ENCODE measurements at regions not wholly inside any gene's neighbourhood (a gene's known extent, or its start where the extent isn't known, plus 50 kb on each side); places are given as distances from the start of the nearest gene placed in this dataset.
"Not testable (repeated sequence)": the region's sequence is repeated elsewhere in the genome, so short reads cannot be mapped to it uniquely, and the experiment has no call there.

DNA sequence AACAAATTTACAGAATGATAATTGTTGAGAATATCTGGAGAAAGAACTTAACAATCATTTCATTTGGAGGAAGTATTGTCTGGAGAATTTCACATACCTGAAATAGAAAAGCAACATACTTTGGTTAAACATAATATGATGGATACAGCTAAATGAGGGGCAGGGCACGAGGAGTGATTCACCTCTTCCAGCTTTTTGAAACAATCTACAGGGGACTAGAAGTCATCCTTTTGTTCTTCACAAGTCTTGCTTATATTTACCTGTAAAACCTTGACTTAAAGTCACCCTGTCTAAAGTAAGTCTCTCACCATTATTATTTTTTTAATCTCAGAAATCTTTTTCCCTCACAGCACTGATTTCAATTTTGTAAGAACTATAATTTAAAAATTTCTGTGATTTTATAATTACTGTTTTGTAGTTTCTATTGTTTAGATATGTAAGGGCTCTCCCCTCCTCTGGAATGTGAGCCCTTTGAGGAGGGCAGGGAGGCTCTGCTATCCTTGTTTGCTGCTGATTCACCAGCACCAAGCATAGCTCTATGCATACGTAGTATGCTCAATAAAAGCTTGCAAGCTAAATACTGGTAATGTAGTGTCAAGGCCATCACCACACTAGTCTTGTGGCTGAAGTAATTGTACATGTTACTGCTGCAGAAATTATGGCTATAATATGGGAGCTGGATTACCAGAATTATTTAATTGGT is 193.9 kb upstream of the THRB start:
- Histone ChIP-seq H3K79me2 (ENCODE audit: insufficient read depth) (no peaks in the 10 kb centered on the region), H3K27me3 (replicated peaks; ENCODE audit: insufficient read depth) (peaks cover 14% of the 10 kb centered on the region), H3K4me3 (no peak overlapping the region), H3K9me3 (ENCODE audit: low read depth) (no peaks in the 10 kb centered on the region), H2AFZ (no peak overlapping the region), H3F3A (ENCODE audit: insufficient read depth) (peaks cover 27% of the 10 kb centered on the region), H3K4me2 (ENCODE audit: unreplicated experiment) (no peak overlapping the region), H3K27ac (no peak overlapping the region), H3K9me2 (ENCODE audit: insufficient read depth) (no peaks in the 10 kb centered on the region), H3K36me3 (ENCODE audit: low read depth) (no peaks in the 10 kb centered on the region), H4K20me1 (ENCODE audit: insufficient read depth) (no peaks in the 10 kb centered on the region), H3K9ac (no peak overlapping the region), H3K4me1 (ENCODE audit: insufficient read depth) (peaks cover 29% of the 10 kb centered on the region)
- in situ Hi-C loops (cut with MboI): loop anchor here (25.0 kb wide), 2 partner anchors 426 to 676 kb away; no protein-coding TSS in a partner anchor
- DNase-seq: peak; percentile 39
- TF ChIP-seq EZH2 (IDR thresholded peaks at IDR 0.05; ENCODE audit: insufficient read depth, poor library complexity, severe bottlenecking) (no peak), EZH2phosphoT487 (IDR thresholded peaks at IDR 0.05; ENCODE audit: insufficient read depth, low read depth) (no peak)
- 64 to 66% methylated on average over 2 of the region's 2 CpGs for WGBS, 2 experiments (ENCODE audit: low coverage in 1 of 2, low lambda C conversion rate in 2 of 2, missing lambda C conversion rate in 2 of 2)

DNA sequence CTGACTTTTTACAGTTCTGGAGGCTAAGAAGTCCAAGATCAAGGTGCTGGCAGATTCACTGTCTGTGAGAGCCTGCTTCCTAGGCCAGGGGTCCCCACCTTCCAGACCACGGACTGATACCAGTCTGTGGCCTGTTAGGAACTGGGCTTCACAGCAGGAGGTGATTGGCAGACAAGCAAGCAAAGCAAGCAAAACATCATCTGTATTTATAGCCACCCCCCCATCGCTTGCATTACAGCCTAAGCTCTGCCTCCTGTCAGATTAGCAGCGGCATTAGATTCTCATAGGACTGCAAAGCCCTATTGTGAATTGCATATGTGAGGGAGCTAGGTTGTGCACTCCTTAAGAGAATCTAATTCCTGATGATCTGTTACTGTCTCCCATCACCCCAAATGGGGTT is 194.7 kb upstream of the THRB start:
- whole genome bisulfite sequencing, 2 experiments (ENCODE audit: low coverage in 1 of 2, low lambda C conversion rate in 2 of 2, missing lambda C conversion rate in 2 of 2): 95 to 96% methylated on average over 3 of the region's 3 CpGs
- H2AFZ ChIP-seq: no peak overlapping the region
- in situ Hi-C loops (cut with MboI): loop anchor here (25.0 kb wide), 2 partner anchors 427 to 677 kb away; no protein-coding TSS in a partner anchor

DNA sequence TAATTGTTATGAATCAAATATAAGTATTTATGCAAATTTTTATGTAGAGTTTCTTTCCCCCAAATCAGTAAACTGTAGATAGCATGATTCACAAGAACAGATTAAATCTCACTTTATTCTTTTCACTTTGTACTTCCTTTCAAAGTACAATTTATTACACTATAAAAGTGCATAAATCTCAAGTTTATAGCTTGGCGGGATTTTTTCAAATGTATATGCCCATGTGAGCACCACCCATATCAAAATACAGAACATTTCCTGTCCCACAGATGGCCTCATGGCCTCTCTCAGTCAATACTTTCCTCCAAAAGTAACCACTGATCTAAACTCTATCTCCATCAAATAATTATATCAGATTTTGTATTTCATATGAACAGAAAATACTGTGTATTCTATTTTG is 196.1 kb upstream of the THRB start:
- Histone ChIP-seq H3K9ac (no peak overlapping the region), H3K9me2 (ENCODE audit: insufficient read depth) (no peaks in the 10 kb centered on the region), H3K27ac (no peak overlapping the region), H3K4me2 (ENCODE audit: unreplicated experiment) (no peak overlapping the region), H3K36me3 (ENCODE audit: low read depth) (no peaks in the 10 kb centered on the region), H3F3A (ENCODE audit: insufficient read depth) (peaks cover 23% of the 10 kb centered on the region), H3K4me3 (no peak overlapping the region), H2AFZ (no peak overlapping the region), H3K4me1 (ENCODE audit: insufficient read depth) (peaks cover 28% of the 10 kb centered on the region), H3K79me2 (ENCODE audit: insufficient read depth) (no peaks in the 10 kb centered on the region), H3K9me3 (ENCODE audit: low read depth) (no peaks in the 10 kb centered on the region), H3K27me3 (replicated peaks; ENCODE audit: insufficient read depth) (peaks cover 14% of the 10 kb centered on the region), H4K20me1 (ENCODE audit: insufficient read depth) (no peaks in the 10 kb centered on the region)
- 97 to 100% methylated on average over 1 of the region's 1 CpG for WGBS, 2 experiments (ENCODE audit: low coverage in 1 of 2, low lambda C conversion rate in 2 of 2, missing lambda C conversion rate in 2 of 2)
- DNase-seq: no peak
- in situ Hi-C loops (cut with MboI): loop anchor here (25.0 kb wide), 2 partner anchors 428 to 678 kb away; no protein-coding TSS in a partner anchor
- TF ChIP-seq EZH2 (IDR thresholded peaks at IDR 0.05; ENCODE audit: insufficient read depth, poor library complexity, severe bottlenecking): no peak

More for the DNA sequence above, 194.7 kb upstream of the THRB start:
- no peak for DNase-seq
- Histone ChIP-seq H3K4me2 (ENCODE audit: unreplicated experiment) (no peak overlapping the region), H3K27ac (no peak overlapping the region), H3K27me3 (replicated peaks; ENCODE audit: insufficient read depth) (peaks cover 14% of the 10 kb centered on the region), H3K9ac (no peak overlapping the region), H3F3A (ENCODE audit: insufficient read depth) (peaks cover 26% of the 10 kb centered on the region), H3K9me3 (ENCODE audit: low read depth) (no peaks in the 10 kb centered on the region), H4K20me1 (ENCODE audit: insufficient read depth) (no peaks in the 10 kb centered on the region), H3K79me2 (ENCODE audit: insufficient read depth) (no peaks in the 10 kb centered on the region), H3K4me3 (no peak overlapping the region), H3K36me3 (ENCODE audit: low read depth) (no peaks in the 10 kb centered on the region), H3K9me2 (ENCODE audit: insufficient read depth) (no peaks in the 10 kb centered on the region), H3K4me1 (ENCODE audit: insufficient read depth) (peaks cover 28% of the 10 kb centered on the region)
- no peak for TF ChIP-seq EZH2phosphoT487 (IDR thresholded peaks at IDR 0.05; ENCODE audit: insufficient read depth, low read depth)
- no peak for TF ChIP-seq EZH2 (IDR thresholded peaks at IDR 0.05; ENCODE audit: insufficient read depth, poor library complexity, severe bottlenecking)

DNA sequence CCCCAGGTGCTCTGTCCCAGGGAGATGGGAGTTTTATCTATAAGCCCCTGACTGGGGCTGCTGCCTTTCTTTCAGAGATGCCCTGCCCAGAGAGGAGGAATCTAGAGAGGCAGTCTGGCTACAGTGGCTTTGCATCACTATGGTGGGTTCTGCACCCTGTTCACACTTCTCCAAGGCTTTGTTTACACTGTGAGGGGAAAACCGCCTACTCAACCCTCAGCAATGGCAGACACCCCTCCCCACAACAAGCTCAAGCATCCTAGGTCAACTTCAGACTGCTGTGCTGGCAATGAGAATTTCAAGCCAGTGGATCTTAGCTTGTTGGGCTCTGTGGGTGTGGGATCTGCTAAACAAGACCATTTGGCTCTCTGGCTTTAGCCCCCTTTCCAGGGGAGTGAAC is 204.4 kb upstream of the THRB start:
- not testable (repeated sequence) for H3F3A ChIP-seq (ENCODE audit: insufficient read depth); H3K9ac ChIP-seq; H3K36me3 ChIP-seq (ENCODE audit: low read depth); H3K4me1 ChIP-seq (ENCODE audit: insufficient read depth); H2AFZ ChIP-seq; H3K4me3 ChIP-seq; H3K27me3 ChIP-seq (replicated peaks; ENCODE audit: insufficient read depth); DNase-seq; H3K9me2 ChIP-seq (ENCODE audit: insufficient read depth); H3K27ac ChIP-seq; H3K79me2 ChIP-seq (ENCODE audit: insufficient read depth); H3K9me3 ChIP-seq (ENCODE audit: low read depth); H3K4me2 ChIP-seq (ENCODE audit: unreplicated experiment); H4K20me1 ChIP-seq (ENCODE audit: insufficient read depth)
- in situ Hi-C loops (cut with MboI): loop anchor here (25.0 kb wide), 2 partner anchors 437 to 687 kb away; no protein-coding TSS in a partner anchor
- WGBS, 2 experiments (ENCODE audit: low coverage in 1 of 2, low lambda C conversion rate in 2 of 2, missing lambda C conversion rate in 2 of 2): 50% methylated on average over 1 of the region's 1 CpG

Data from GM23248 (cell line).